H1 (cell line): ENCODE measurements at regions not wholly inside any gene's neighbourhood (a gene's known extent, or its start where the extent isn't known, plus 50 kb on each side); places are given as distances from the start of the nearest gene placed in this dataset.

Experiments
- TAF1 ChIP-seq: IDR thresholded peaks from 2 replicates; pipeline ENCODE4 v1.6.1; 2011; ENCODE audit warnings: mild to moderate bottlenecking, low read depth, low read length
- TEAD4 ChIP-seq: IDR thresholded peaks from 2 replicates; pipeline ENCODE4 v1.6.1; 2012; ENCODE audit warnings: low read depth, low read length, inconsistent platforms, mixed read lengths

GRCh38 chr10:78660446-78661106 is 408.2 kb upstream of the ZMIZ1 start:
- TF ChIP-seq TAF1 (no peak), TEAD4 (no peak)
